NCI-H128 (cell line): ENCODE measurements at regions not wholly inside any gene's neighbourhood (a gene's known extent, or its start where the extent isn't known, plus 50 kb on each side); places are given as distances from the start of the nearest gene placed in this dataset.
"Not testable (repeated sequence)": the region's sequence is repeated elsewhere in the genome, so short reads cannot be mapped to it uniquely, and the experiment has no call there.

Source experiments
- DNase-seq: peaks from one replicate; lab custom pipeline; 2025; ENCODE audit not compliant: unreplicated experiment; lab: John Stamatoyannopoulos, UW

DNA sequence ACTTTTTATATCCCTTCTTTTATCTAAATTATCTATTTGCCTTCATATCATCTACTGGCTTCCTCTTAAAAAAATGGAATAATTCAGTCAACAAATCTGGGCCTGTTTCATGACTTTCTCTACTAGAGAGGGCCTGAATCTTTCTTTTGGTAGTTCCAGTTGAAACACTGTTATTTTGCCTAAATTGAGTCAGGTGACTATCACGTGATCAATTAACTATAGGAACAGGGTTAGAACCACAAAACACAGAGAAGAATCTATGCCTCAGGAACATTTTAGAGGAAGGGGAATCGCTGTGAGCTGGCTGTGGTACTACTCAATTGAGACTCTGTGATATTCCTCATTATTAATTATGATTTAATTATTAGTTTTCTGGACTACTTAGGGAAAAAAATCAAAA is 736.7 kb upstream of the PITX2 start:
- DNase-seq, result no peak

GRCh38 chr4:111360906-111361305 is 738.0 kb upstream of the PITX2 start:
- no peak for DNase-seq

GRCh38 chr4:111362941-111363361 is 740.1 kb upstream of the PITX2 start:
- no peak for DNase-seq

DNA sequence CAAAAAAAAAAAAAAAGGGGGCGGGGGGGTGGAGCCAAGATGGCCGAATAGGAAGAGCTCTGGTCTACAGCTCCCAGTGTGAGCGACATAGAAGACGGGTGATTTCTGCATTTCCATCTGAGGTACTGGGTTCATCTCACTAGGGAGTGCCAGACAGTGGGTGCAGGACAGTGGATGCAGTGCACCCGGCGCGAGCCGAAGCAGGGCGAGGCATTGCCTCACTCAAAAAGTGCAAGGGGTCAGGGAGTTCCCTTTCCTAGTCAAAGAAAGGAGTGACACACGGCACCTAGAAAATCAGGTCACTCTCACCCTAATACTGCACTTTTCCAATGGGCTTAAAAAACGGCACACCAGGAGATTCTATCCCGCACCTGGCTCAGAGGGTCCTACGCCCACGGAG is 755.0 kb upstream of the PITX2 start:
- not testable (repeated sequence) for DNase-seq

GRCh38 chr4:111388561-111388960 is 756.7 kb upstream of the FAM241A start:
- no peak for DNase-seq

GRCh38 chr4:111391829-111392228 is 753.4 kb upstream of the FAM241A start:
- no peak for DNase-seq

GRCh38 chr4:111393781-111394180 is 751.5 kb upstream of the FAM241A start:
- no peak for DNase-seq

GRCh38 chr4:111398906-111399330 is 746.3 kb upstream of the FAM241A start:
- no peak for DNase-seq

GRCh38 chr4:111399623-111400022 is 745.6 kb upstream of the FAM241A start:
- no peak for DNase-seq

- no peak for DNase-seq
These were observed 744.5 kb upstream of the FAM241A start for GRCh38 chr4:111400741-111401140.

DNA sequence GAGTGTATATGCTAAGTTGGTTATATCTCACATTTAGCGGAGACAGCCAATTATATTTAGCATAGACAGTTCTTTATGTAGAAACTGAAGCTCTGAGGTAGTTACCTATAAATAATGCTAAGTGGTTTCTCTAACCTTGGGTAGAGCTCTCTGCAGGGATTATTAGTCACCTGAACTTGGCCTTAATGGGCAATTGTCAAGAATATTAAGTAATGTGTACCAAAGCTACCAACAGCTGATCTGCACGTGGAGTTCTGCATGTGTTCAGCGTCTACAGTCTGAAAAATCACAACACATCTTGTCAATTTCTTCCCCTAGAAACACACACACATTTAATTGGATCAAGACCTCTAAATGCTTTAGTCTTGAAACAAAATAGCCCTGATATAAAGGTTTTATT is 740.6 kb upstream of the FAM241A start:
- DNase-seq, result no peak

DNA sequence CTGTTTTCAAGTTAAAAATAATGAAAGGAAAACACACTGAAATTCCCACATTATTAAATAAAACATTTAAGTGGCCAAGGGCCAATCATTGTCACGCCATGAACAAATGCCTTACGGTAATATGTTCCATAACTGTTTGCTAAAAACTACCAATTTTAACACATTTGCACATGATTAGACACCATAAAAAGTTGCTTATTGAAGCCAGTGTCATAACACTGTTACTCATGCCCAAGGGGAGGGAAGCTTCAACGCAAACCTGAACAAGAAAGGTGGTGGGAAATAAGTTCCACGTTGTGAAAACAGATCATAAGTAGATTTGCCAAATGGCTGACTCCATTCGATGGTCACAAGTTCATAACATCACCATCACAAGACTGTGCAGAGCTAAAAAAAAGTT is 739.3 kb upstream of the FAM241A start:
- DNase-seq, result no peak

DNA sequence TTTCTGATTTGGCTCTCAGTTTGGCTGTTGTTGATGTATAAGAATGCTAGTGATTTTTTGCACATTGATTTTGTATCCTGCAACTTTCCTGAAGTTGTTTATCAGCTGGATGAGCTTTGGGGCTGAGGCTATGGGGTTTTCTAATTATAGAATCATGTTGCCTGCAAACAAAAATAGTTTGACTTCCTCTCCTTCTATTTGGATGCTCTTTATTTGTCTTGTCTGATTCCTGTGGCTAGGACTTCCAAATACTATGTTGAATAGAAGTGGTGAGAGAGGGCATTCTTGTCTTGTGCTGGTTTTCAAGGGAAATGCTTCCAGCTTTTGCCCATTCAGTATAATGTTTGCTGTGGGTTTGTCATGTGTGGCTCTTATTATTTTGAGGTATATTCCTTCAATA is 734.7 kb upstream of the FAM241A start:
- DNase-seq, result no peak

DNA sequence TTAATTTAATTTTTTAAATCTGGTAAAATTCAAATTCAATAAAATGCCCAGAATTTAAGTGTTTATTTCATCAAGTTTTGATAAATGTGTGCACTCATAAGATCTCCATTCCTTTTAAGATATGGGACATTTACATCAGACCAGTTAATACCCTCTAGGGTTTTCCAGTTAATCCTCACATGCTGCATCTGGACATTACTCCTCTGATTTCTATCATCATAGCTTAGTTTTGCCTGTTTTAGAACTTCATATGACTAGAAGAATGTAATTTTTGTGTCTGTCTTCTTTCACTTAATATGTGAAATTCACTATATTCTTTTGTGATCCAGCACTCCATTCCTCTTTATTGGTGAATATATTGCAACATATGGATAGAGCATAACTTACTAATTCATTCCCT is 727.7 kb upstream of the FAM241A start:
- DNase-seq, result no peak

DNA sequence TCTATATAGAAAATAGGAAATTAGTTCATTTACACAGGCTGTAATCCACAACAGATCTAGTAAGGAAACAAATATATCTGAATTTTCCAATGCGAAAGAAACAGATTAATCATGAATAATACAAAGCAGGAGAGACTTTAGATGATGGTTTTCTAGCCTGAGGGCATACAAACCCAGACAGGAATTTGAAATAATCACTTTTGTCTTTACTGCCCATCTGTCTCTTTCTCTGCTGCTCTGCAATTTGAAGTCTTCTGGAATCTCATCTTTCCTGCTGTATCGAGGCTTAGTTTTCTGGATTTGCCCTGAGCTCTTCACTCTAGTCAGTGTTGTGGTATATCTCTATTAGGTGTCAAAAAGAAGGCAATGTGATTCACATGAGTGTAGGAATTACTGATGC is 711.8 kb upstream of the FAM241A start:
- DNase-seq, result no peak

- DNase-seq, result no peak
These were observed 710.7 kb upstream of the FAM241A start for GRCh38 chr4:111434586-111434985.

- DNase-seq, result no peak
These were observed 709.1 kb upstream of the FAM241A start for GRCh38 chr4:111435986-111436744.

DNA sequence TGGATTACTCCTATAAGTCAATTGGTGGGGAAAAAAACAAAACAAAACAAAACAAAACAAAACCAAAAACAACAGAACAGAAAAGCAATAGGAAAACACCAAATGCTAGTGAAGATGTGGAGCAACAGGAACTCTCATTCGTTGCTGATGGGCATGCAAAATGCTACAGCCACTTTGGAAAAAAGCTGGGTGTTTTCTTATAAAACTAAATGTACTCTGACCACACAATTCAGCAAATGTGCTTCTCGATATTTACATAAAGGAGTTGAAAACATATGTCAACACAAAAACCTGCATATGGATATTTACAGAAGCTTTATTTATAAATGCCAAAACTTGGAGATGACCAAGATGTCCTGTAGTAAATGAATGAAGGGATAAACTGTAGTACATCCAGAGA is 703.6 kb upstream of the FAM241A start:
- DNase-seq, result no peak

- not testable (repeated sequence) for DNase-seq
These were observed 700.4 kb upstream of the FAM241A start for GRCh38 chr4:111444836-111445235.

- no peak for DNase-seq
These were observed 695.6 kb upstream of the FAM241A start for GRCh38 chr4:111449657-111450056.

DNA sequence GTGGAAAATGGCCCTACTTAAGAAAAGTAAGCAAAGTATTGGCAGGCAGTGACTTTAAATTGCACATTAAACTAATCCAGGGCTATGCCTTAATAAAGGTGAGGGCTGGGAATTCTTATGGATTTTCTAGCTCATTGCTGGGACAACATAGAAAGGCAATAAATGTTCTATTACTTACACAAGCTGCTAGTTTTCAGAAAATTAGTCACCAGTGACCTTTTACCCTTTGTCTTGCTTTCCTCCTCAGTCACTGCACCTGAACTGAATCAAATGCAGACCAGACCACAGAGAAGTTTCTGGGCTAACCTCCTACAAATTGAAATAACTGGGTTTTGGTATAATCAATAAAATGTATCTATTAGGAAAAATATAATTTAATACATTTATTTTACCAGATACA is 694.4 kb upstream of the FAM241A start:
- DNase-seq, result no peak

DNA sequence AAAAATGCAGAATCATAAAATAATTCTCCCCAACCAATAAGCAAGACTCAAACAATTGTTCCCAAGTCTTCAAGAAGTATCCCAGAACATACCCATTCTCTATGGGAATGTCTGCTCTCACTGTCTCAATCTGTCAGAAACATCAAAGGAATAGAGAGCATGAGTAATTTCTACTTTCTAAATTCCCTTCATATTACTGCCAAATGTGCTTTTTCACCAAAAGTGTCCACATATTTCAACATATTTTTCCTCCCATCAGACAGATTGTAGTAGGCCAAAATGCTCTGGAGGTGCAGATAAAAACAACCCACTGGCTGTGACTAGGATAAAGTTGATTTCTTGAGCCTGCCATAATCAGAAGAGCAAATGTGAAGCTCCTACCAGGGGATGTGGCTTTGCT is 692.0 kb upstream of the FAM241A start:
- no peak for DNase-seq

DNA sequence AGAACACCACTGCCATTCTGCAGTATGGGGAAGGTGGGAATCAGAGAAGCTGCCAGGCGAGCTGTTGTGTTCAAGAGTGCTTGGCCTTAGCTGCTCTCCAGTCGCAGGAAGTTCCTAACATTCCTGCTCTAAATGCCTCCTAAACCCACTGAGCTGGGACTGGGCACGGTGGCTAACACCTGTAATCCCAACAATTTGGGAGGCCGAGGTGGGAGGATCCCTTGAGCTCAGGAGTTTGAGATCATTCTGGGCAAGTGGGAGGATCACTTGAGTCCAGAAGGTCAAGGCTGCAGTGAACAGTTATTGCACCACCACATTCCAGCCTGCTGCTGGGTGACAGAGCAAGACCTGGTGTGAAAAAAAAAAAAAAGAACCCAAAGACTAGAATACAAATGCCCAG is 690.3 kb upstream of the FAM241A start:
- DNase-seq, result no peak
